H1 (cell line): ENCODE measurements at regions not wholly inside any gene's neighbourhood (a gene's known extent, or its start where the extent isn't known, plus 50 kb on each side); places are given as distances from the start of the nearest gene placed in this dataset.

Experiments
- CBX8 ChIP-seq: fragments of 300-800, 300-1000 bp; sonication (generic); IDR thresholded peaks from 2 replicates; pipeline ENCODE4 v1.7.1; 2016; ENCODE audit warnings: low read depth, low read length, borderline replicate concordance
- NANOG ChIP-seq: IDR thresholded peaks from 2 replicates; pipeline ENCODE4 v1.6.1; 2011; ENCODE audit warnings: low read length, low read depth, mild to moderate bottlenecking, inconsistent platforms; ENCODE audit not compliant: insufficient read depth, poor library complexity, severe bottlenecking

DNA sequence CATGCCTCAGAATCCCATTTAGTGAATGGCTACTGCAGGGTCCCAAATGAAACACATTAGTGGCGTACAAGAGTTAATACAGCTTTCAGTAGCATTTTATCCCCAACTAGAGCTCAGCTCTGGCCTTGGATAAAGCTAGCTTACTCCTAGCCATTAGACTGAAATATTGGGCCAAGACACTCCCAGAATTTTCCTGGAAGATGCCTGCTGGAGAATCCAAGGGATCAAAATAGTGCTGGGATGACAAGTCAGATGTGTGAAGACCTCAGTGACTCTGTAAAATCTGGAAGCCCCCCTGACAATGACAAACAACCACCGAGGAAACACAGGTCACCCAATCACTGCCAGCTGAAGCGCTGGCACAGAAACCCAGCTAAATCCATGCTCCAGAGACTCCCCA, 303.1 kb upstream of the SORL1-AS1 start (continued):
- TF ChIP-seq CBX8 (no peak), NANOG (no peak)
